Natural killer cell (primary cell): ENCODE measurements at regions not wholly inside any gene's neighbourhood (a gene's known extent, or its start where the extent isn't known, plus 50 kb on each side); places are given as distances from the start of the nearest gene placed in this dataset.

Source experiments
- ATAC-seq, 3 donors: fragments of 150-1000 bp in 2 of 3; fragments of 200-7000 bp in 1 of 3; cut with Tn5 transposase; 1 replicate in 1 of 3; 2 replicates in 2 of 3; pipeline ENCODE4 v1.10.0; 2021; ENCODE audit warnings: mild to moderate bottlenecking in 2 of 3, moderate library complexity in 2 of 3
- DNase-seq, 2 donors: peaks; one replicate each; pipeline versions ENCODE4 v3.0.0 to v3.0.0-alpha.2; 2013 to 2021; ENCODE audit warnings: mixed read lengths in 1 of 2
- H3K27ac ChIP-seq: one replicate; pipeline ENCODE4 v1.5.1; 2013; ENCODE audit warnings: mild to moderate bottlenecking, low read length
- H3K27me3 ChIP-seq: one replicate; pipeline ENCODE4 v1.6.1; 2013; ENCODE audit warnings: low read length; ENCODE audit not compliant: control insufficient read depth, insufficient read depth
- H3K36me3 ChIP-seq: one replicate; pipeline ENCODE4 v1.6.1; 2013; ENCODE audit warnings: low read length; ENCODE audit not compliant: control insufficient read depth, insufficient read depth
- H3K4me1 ChIP-seq: one replicate; pipeline ENCODE4 v1.6.1; 2013; ENCODE audit warnings: low read length; ENCODE audit not compliant: control insufficient read depth, insufficient read depth
- H3K4me3 ChIP-seq: one replicate; pipeline ENCODE4 v1.5.1; 2013; ENCODE audit warnings: low read length
- H3K9me3 ChIP-seq: one replicate; pipeline ENCODE4 v1.6.1; 2013; ENCODE audit warnings: low read length; ENCODE audit not compliant: control insufficient read depth, insufficient read depth
- H3K27ac Mint-ChIP-seq, 2 donors: one replicate each; pipeline ENCODE4 v1.8.0; 2022; ENCODE audit warnings: mild to moderate bottlenecking in 2 of 2, mixed read lengths in 2 of 2, moderate library complexity in 1 of 2
- H3K27me3 Mint-ChIP-seq, 2 donors: one replicate each; pipeline ENCODE4 v1.8.0; 2022; ENCODE audit warnings: low read depth in 2 of 2, mixed read lengths in 2 of 2
- H3K36me3 Mint-ChIP-seq: one replicate; pipeline ENCODE4 v1.8.0; 2022; ENCODE audit warnings: mixed read lengths
- H3K4me1 Mint-ChIP-seq, 2 donors: one replicate each; pipeline ENCODE4 v1.8.0; 2022; ENCODE audit warnings: mixed read lengths in 2 of 2
- H3K4me3 Mint-ChIP-seq: one replicate; pipeline ENCODE4 v1.8.0; 2022; ENCODE audit warnings: mild to moderate bottlenecking, moderate library complexity, mixed read lengths
- H3K9me3 Mint-ChIP-seq, 2 donors: one replicate each; pipeline ENCODE4 v1.8.0; 2022; ENCODE audit warnings: mixed read lengths in 2 of 2
- WGBS: methylation state at CpG from one replicate; pipeline ENCODE4 v1.1.7; 2013; ENCODE audit warnings: missing lambda C conversion rate; ENCODE audit not compliant: insufficient coverage; 5-methylcytosine and 5-hydroxymethylcytosine counted together
- intact Hi-C: fragments of 100-400 bp; cut with micrococcal nuclease; formaldehyde crosslinking; loops from one replicate; pipeline ENCODE4 v1.14.2; 2022
- TF ChIP-seq, protein P1 (sequence below): fragments of 200-600 bp; IDR thresholded peaks from one replicate; pipeline ENCODE4 v1.8.0; 2022; ENCODE audit warnings: antibody characterized with exemption

DNA sequence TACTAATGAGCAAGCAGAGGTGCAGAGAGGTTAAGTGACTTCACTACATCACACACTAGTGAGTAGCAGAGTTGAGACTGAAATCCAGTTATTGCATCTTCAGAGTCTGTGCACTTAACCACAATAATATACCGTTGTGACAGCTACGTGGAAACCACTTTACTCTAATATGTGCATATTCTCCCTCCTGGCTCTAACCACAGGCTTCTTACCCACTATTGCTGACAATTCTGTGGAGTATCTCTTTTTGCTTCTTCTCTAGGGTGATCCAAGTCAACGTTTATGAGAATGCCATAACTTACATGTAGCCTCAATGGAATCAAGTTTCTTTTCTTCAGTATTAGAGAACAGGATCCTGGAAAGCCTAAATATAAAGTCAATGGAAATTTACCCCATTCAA lies 64.2 kb upstream of the MEOX2 start:
- Mint-ChIP-seq H3K4me3 (no peak overlapping the region), H3K27ac (no peak overlapping the region), H3K9me3 (peaks cover 2 to 5% of the 10 kb centered on the region in 2 donors), H3K27me3 (no peaks in the 10 kb centered on the region), H3K36me3 (no peaks in the 10 kb centered on the region), H3K4me1 (no peaks in the 10 kb centered on the region)
- no peaks in the 10 kb centered on the region for H3K4me1 ChIP-seq
- H3K36me3 ChIP-seq = no peaks in the 10 kb centered on the region
- no peak overlapping the region for H3K27ac ChIP-seq
- H3K9me3 ChIP-seq = no peaks in the 10 kb centered on the region
- TF ChIP-seq, protein P1, sequence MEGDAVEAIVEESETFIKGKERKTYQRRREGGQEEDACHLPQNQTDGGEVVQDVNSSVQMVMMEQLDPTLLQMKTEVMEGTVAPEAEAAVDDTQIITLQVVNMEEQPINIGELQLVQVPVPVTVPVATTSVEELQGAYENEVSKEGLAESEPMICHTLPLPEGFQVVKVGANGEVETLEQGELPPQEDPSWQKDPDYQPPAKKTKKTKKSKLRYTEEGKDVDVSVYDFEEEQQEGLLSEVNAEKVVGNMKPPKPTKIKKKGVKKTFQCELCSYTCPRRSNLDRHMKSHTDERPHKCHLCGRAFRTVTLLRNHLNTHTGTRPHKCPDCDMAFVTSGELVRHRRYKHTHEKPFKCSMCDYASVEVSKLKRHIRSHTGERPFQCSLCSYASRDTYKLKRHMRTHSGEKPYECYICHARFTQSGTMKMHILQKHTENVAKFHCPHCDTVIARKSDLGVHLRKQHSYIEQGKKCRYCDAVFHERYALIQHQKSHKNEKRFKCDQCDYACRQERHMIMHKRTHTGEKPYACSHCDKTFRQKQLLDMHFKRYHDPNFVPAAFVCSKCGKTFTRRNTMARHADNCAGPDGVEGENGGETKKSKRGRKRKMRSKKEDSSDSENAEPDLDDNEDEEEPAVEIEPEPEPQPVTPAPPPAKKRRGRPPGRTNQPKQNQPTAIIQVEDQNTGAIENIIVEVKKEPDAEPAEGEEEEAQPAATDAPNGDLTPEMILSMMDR = no peak
- WGBS = 57% methylated on average over 3 of the region's 3 CpGs
- DNase-seq (no peak), ATAC-seq (no peak)
- H3K4me3 ChIP-seq = no peak overlapping the region
- H3K27me3 ChIP-seq = no peaks in the 10 kb centered on the region
- intact Hi-C loops = no loop called here

- no peak overlapping the region for H3K4me3 Mint-ChIP-seq
- intact Hi-C loops = no loop called here
- H3K4me1 Mint-ChIP-seq = no peaks in the 10 kb centered on the region
These were observed 63.1 kb upstream of the MEOX2 start for GRCh38 chr7:15749631-15750030.

DNA sequence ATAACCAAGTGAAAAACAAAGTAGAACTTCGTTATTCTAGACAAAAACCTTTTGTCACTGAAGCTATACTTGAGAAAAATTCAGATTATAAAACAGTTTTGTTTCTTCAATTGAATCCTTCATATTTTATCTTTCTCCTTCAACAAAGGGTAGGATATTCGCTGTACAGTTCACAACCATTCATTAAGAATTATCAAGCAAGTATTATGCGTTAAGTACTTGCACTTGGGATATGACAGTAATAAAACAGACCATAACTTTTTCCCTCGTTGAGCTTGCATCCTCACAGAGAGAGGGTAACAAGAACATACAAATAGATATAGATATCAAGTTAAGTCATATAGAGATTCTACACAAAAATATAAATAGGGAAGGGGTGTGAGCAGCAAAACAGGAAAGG lies 61.2 kb upstream of the MEOX2 start:
- H3K36me3 Mint-ChIP-seq = no peaks in the 10 kb centered on the region
- no peaks in the 10 kb centered on the region for H3K4me1 Mint-ChIP-seq
- Histone ChIP-seq H3K4me3 (no peak overlapping the region), H3K27me3 (no peaks in the 10 kb centered on the region), H3K27ac (no peak overlapping the region), H3K9me3 (peaks cover 2% of the 10 kb centered on the region), H3K36me3 (no peaks in the 10 kb centered on the region), H3K4me1 (no peaks in the 10 kb centered on the region)
- WGBS = no CpG with 5 or more reads among the region's 4 CpGs
- TF ChIP-seq, protein P1 = no peak
- no peak overlapping the region for H3K4me3 Mint-ChIP-seq
- H3K27ac Mint-ChIP-seq = no peak overlapping the region
- ATAC-seq = no peak
- H3K9me3 Mint-ChIP-seq = peaks cover 0 to 5% of the 10 kb centered on the region in 2 donors
- DNase-seq = no peak
- intact Hi-C loops = no loop called here
- H3K27me3 Mint-ChIP-seq = no peaks in the 10 kb centered on the region

More at GRCh38 chr7:15749631-15750030, 63.1 kb upstream of the MEOX2 start:
- H3K27ac Mint-ChIP-seq = no peak overlapping the region
- no peak for ATAC-seq
- H3K27ac ChIP-seq = no peak overlapping the region
- H3K36me3 ChIP-seq = no peaks in the 10 kb centered on the region
- DNase-seq = no peak
- H3K4me3 ChIP-seq = no peak overlapping the region
- H3K36me3 Mint-ChIP-seq = no peaks in the 10 kb centered on the region
- peaks cover 2 to 5% of the 10 kb centered on the region in 2 donors for H3K9me3 Mint-ChIP-seq
- WGBS = 87% methylated on average over 3 of the region's 3 CpGs
- H3K9me3 ChIP-seq = no peaks in the 10 kb centered on the region
- no peaks in the 10 kb centered on the region for H3K4me1 ChIP-seq
- H3K27me3 ChIP-seq = no peaks in the 10 kb centered on the region
- TF ChIP-seq, protein P1 = no peak
- H3K27me3 Mint-ChIP-seq = no peaks in the 10 kb centered on the region

- Histone ChIP-seq H3K4me3 (no peak overlapping the region), H3K27me3 (no peaks in the 10 kb centered on the region), H3K9me3 (peaks cover 2% of the 10 kb centered on the region), H3K36me3 (no peaks in the 10 kb centered on the region), H3K4me1 (no peaks in the 10 kb centered on the region), H3K27ac (no peak overlapping the region)
- intact Hi-C loops = no loop called here
- TF ChIP-seq, protein P1 = no peak
- Mint-ChIP-seq H3K9me3 (peaks cover 0 to 2% of the 10 kb centered on the region in 2 donors), H3K27ac (no peak overlapping the region), H3K36me3 (no peaks in the 10 kb centered on the region), H3K4me1 (no peaks in the 10 kb centered on the region), H3K27me3 (no peaks in the 10 kb centered on the region), H3K4me3 (no peak overlapping the region)
- 95% methylated on average over 2 of the region's 2 CpGs for WGBS
- DNase-seq = no peak
- ATAC-seq = no peak
These were observed 60.8 kb upstream of the MEOX2 start for GRCh38 chr7:15747301-15747700.
